Omental fat pad (tissue), 3 donors: ENCODE measurements at regions not wholly inside any gene's neighbourhood (a gene's known extent, or its start where the extent isn't known, plus 50 kb on each side); places are given as distances from the start of the nearest gene placed in this dataset. TPM values are rescaled to one million over a fixed set of nuclear protein-coding genes. Genes with fewer than 3 reads are reported as not detected.

ENCODE experiments used
- ATAC-seq: fragments of 150-250 bp; one replicate; pipeline ENCODE4 v1.9.1; 2016; ENCODE audit warnings: mild to moderate bottlenecking, moderate library complexity; ENCODE audit not compliant: low FRiP score
- DNase-seq: peaks from one replicate; pipeline ENCODE4 v3.0.0-alpha.2; 2019; ENCODE audit warnings: low spot score
- CTCF ChIP-seq, 3 donors: fragments of 450-650 bp; IDR thresholded peaks; one replicate each; pipeline ENCODE4 v1.5.1; 2016 to 2017; ENCODE audit warnings: antibody characterized with exemption in 3 of 3, mild to moderate bottlenecking in 3 of 3, moderate library complexity in 2 of 3
- small RNA-seq: library from RNA; depleted of rRNA; stranded (forward); fragments of <200 nt; gene quantifications from one replicate; pipeline ENCODE3, GENCODE V24; 2016

- DNase-seq (no peak), ATAC-seq (peak; percentile 84)
- TF ChIP-seq CTCF (IDR thresholded peaks at IDR 0.05) = no peak
Observed at GRCh38 chr9:72428329-72428728, 63.3 kb upstream of the ZFAND5 start.

- TF ChIP-seq CTCF (IDR thresholded peaks at IDR 0.05) = no peak
- no peak for DNase-seq
- ATAC-seq = no peak
Observed at GRCh38 chr9:72427801-72428200, 62.8 kb upstream of the ZFAND5 start.

- DNase-seq = no peak
- no peak for TF ChIP-seq CTCF (IDR thresholded peaks at IDR 0.05)
- no peak for ATAC-seq
Observed at GRCh38 chr9:72424131-72424530, 59.1 kb upstream of the ZFAND5 start.

GRCh38 chr9:72422214-72422613 lies 57.2 kb upstream of the ZFAND5 start:
- ATAC-seq (no peak), DNase-seq (no peak)
- no peak for TF ChIP-seq CTCF (IDR thresholded peaks at IDR 0.05)

- TF ChIP-seq CTCF (IDR thresholded peaks at IDR 0.05) = no peak
- no peak for DNase-seq
- ATAC-seq = no peak
Observed at GRCh38 chr9:72420783-72421182, 55.8 kb upstream of the ZFAND5 start.

- DNase-seq (no peak), ATAC-seq (no peak)
- no peak for TF ChIP-seq CTCF (IDR thresholded peaks at IDR 0.05)
Observed at GRCh38 chr9:72415948-72416347, 50.9 kb upstream of the ZFAND5 start.

GRCh38 chr9:72415163-72415562 lies 50.2 kb upstream of the ZFAND5 start:
- ATAC-seq = no peak
- no peak for TF ChIP-seq CTCF (IDR thresholded peaks at IDR 0.05)
- DNase-seq = no peak

Small RNA genes in the stretch of these regions (small RNA-seq; reads per million reads assigned to genes)
- not detected for gene AL445646.1
